ENCODE measurements at regions not wholly inside any gene's neighbourhood (a gene's known extent, or its start where the extent isn't known, plus 50 kb on each side); places are given as distances from the start of the nearest gene placed in this dataset.

DNA sequence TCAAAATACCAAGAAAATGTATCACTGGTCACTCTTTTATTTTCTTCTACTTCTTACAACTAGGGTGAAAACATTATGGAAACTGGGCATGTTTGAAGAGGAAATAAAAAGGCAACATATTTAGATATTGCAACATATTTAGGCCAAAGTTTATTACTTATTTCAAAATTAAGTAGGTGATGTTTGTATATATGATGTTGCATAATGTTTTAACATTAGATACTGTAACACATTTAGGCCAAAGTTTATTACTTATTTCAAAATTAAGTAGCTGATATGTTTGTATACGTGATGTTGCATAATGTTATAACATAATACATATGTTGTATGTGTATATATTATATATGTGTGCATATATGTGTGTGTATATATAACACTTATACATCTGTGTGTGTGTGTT, 451.3 kb downstream of the LIG4 start:
- Histone ChIP-seq H3K27ac (no peak overlapping the region), H3K4me3 (no peak overlapping the region), H3K4me2 (no peak overlapping the region), H3K9me2 (ENCODE audit: insufficient read depth) (no peaks in the 10 kb centered on the region), H3K27me3 (ENCODE audit: insufficient read depth, low read depth) (no peaks in the 10 kb centered on the region), H3K9me3 (ENCODE audit: insufficient read depth, low read depth) (no peaks in the 10 kb centered on the region), H3K36me3 (ENCODE audit: low read depth) (no peaks in the 10 kb centered on the region), H3K79me2 (ENCODE audit: low read depth) (no peaks in the 10 kb centered on the region), H3K4me1 (replicated peaks; ENCODE audit: insufficient read depth) (peaks cover 6% of the 10 kb centered on the region; the same call in 1 of the 2 replicates), H3F3A (ENCODE audit: insufficient read depth, low read depth) (no peaks in the 10 kb centered on the region), H4K20me1 (ENCODE audit: insufficient read depth) (no peaks in the 10 kb centered on the region), H2AFZ (no peak overlapping the region)
- CTCF ChIA-PET: no interaction called here
- intact Hi-C loops (cut with micrococcal nuclease; ENCODE audit: unreplicated experiment): no loop called here
- no peak for TF ChIP-seq EZH2 (IDR thresholded peaks at IDR 0.05; ENCODE audit: low read depth)
- TF ChIP-seq, protein P1, sequence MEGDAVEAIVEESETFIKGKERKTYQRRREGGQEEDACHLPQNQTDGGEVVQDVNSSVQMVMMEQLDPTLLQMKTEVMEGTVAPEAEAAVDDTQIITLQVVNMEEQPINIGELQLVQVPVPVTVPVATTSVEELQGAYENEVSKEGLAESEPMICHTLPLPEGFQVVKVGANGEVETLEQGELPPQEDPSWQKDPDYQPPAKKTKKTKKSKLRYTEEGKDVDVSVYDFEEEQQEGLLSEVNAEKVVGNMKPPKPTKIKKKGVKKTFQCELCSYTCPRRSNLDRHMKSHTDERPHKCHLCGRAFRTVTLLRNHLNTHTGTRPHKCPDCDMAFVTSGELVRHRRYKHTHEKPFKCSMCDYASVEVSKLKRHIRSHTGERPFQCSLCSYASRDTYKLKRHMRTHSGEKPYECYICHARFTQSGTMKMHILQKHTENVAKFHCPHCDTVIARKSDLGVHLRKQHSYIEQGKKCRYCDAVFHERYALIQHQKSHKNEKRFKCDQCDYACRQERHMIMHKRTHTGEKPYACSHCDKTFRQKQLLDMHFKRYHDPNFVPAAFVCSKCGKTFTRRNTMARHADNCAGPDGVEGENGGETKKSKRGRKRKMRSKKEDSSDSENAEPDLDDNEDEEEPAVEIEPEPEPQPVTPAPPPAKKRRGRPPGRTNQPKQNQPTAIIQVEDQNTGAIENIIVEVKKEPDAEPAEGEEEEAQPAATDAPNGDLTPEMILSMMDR (conservative IDR thresholded peaks at IDR 0.05): no peak
- DNase-seq: no peak
- no TSS peak for BruUV-seq (replicated peaks)
- POLR2A ChIA-PET (ENCODE audit: unreplicated experiment): no interaction called here

DNA sequence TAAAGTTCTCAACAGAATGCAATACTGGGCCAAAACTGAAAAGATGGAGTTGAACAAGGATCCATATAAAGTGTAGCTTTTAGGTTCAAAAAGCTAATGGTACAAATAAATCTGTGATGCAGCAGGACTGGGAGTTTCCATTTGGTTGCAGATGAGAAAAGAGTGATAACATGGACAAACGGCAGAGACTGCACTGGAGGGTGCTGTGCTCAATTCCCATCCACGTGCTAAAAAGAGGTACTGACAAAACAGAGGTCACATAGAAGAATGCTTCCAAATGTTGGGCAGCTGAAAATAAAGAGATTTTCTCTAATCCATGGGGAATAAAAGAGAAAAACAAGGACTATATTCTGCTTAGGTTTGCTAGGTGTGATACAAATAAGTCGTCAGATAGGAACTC, 461.6 kb downstream of the LIG4 start:
- no peaks in the 10 kb centered on the region for H3K36me3 ChIP-seq (ENCODE audit: low read depth)
- no peak overlapping the region for H3K4me2 ChIP-seq
- POLR2A ChIA-PET (ENCODE audit: unreplicated experiment): no interaction called here
- no peaks in the 10 kb centered on the region; the same call in 1 of the 2 replicates for H4K20me1 ChIP-seq (ENCODE audit: insufficient read depth)
- no peaks in the 10 kb centered on the region for H3F3A ChIP-seq (ENCODE audit: insufficient read depth, low read depth)
- H3K4me1 ChIP-seq (replicated peaks; ENCODE audit: insufficient read depth): no peaks in the 10 kb centered on the region
- H2AFZ ChIP-seq: no peak overlapping the region
- no peaks in the 10 kb centered on the region for H3K79me2 ChIP-seq (ENCODE audit: low read depth)
- peak in 1 of 2 experiments; percentile 25 for DNase-seq
- no peak for TF ChIP-seq EZH2 (IDR thresholded peaks at IDR 0.05; ENCODE audit: low read depth)
- TF ChIP-seq, protein P1 (conservative IDR thresholded peaks at IDR 0.05): no peak
- H3K27me3 ChIP-seq (ENCODE audit: insufficient read depth, low read depth): no peaks in the 10 kb centered on the region
- BruUV-seq (replicated peaks): no TSS peak
- intact Hi-C loops (cut with micrococcal nuclease; ENCODE audit: unreplicated experiment): no loop called here
- CTCF ChIA-PET: no interaction called here
- H3K9me2 ChIP-seq (ENCODE audit: insufficient read depth): no peaks in the 10 kb centered on the region
- H3K9me3 ChIP-seq (ENCODE audit: insufficient read depth, low read depth): no peaks in the 10 kb centered on the region
- H3K4me3 ChIP-seq: no peak overlapping the region
- no peak overlapping the region for H3K27ac ChIP-seq

DNA sequence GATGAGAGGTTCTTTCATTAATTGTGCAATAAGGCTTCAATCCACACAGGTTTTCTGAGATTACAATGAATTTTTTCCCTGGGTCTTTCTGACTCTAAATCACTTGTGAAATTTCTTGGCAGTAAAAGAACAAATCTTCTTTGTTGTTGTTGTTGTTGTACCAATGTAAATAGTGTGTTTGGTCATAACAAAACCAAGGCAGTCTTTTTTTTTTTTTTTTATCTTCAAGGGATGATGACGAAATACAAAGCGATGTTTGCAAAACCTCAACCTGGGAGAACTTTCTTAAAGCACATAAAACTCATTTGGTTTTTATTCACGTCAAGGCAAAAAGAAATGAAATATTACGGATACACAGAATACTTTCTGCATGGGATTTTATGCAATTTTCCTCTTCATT, 462.0 kb downstream of the LIG4 start:
- H3K9me2 ChIP-seq (ENCODE audit: insufficient read depth): no peaks in the 10 kb centered on the region
- H3K4me1 ChIP-seq (replicated peaks; ENCODE audit: insufficient read depth): no peaks in the 10 kb centered on the region
- no TSS peak for BruUV-seq (replicated peaks)
- H2AFZ ChIP-seq: no peak overlapping the region
- intact Hi-C loops (cut with micrococcal nuclease; ENCODE audit: unreplicated experiment): no loop called here
- H3K4me3 ChIP-seq: no peak overlapping the region
- no peak for DNase-seq
- no peak overlapping the region for H3K27ac ChIP-seq
- TF ChIP-seq EZH2 (IDR thresholded peaks at IDR 0.05; ENCODE audit: low read depth): no peak
- TF ChIP-seq, protein P1 (conservative IDR thresholded peaks at IDR 0.05): no peak
- no peaks in the 10 kb centered on the region for H3K36me3 ChIP-seq (ENCODE audit: low read depth)
- no peaks in the 10 kb centered on the region for H3K79me2 ChIP-seq (ENCODE audit: low read depth)
- ChIA-PET CTCF (no interaction called here), POLR2A (ENCODE audit: unreplicated experiment) (no interaction called here)
- no peaks in the 10 kb centered on the region for H3K9me3 ChIP-seq (ENCODE audit: insufficient read depth, low read depth)
- H3K27me3 ChIP-seq (ENCODE audit: insufficient read depth, low read depth): no peaks in the 10 kb centered on the region
- no peaks in the 10 kb centered on the region for H3F3A ChIP-seq (ENCODE audit: insufficient read depth, low read depth)
- no peaks in the 10 kb centered on the region; the same call in 1 of the 2 replicates for H4K20me1 ChIP-seq (ENCODE audit: insufficient read depth)
- H3K4me2 ChIP-seq: no peak overlapping the region
